Memory B cell (primary cell): ENCODE measurements at regions not wholly inside any gene's neighbourhood (a gene's known extent, or its start where the extent isn't known, plus 50 kb on each side); places are given as distances from the start of the nearest gene placed in this dataset.
A peak's percentile ranks its signal among the peaks of the same experiment; 100 is the strongest.
"Not testable (repeated sequence)": the region's sequence is repeated elsewhere in the genome, so short reads cannot be mapped to it uniquely, and the experiment has no call there.

Experiments used
- ATAC-seq: fragments of 150-1000 bp; cut with Tn5 transposase; 2 replicates; pipeline ENCODE4 v1.10.0; 2021; ENCODE audit warnings: low read depth, mild to moderate bottlenecking, moderate library complexity
- DNase-seq, 2 donors: peaks; one replicate each; pipeline ENCODE4 v3.0.0; 2022; ENCODE audit warnings: low spot score in 2 of 2
- H3K27ac Mint-ChIP-seq: one replicate; pipeline ENCODE4 v1.8.0; 2022; ENCODE audit warnings: mild to moderate bottlenecking, moderate library complexity, mixed read lengths
- H3K27me3 Mint-ChIP-seq: one replicate; pipeline ENCODE4 v1.8.0; 2022; ENCODE audit warnings: mixed read lengths
- H3K36me3 Mint-ChIP-seq: one replicate; pipeline ENCODE4 v1.8.0; 2022; ENCODE audit warnings: mild to moderate bottlenecking, mixed read lengths
- H3K4me1 Mint-ChIP-seq: one replicate; pipeline ENCODE4 v1.8.0; 2022; ENCODE audit warnings: mixed read lengths
- H3K4me3 Mint-ChIP-seq: one replicate; pipeline ENCODE4 v1.8.0; 2022; ENCODE audit warnings: mild to moderate bottlenecking, moderate library complexity, mixed read lengths
- H3K9me3 Mint-ChIP-seq: one replicate; pipeline ENCODE4 v1.8.0; 2022; ENCODE audit warnings: mixed read lengths

DNA sequence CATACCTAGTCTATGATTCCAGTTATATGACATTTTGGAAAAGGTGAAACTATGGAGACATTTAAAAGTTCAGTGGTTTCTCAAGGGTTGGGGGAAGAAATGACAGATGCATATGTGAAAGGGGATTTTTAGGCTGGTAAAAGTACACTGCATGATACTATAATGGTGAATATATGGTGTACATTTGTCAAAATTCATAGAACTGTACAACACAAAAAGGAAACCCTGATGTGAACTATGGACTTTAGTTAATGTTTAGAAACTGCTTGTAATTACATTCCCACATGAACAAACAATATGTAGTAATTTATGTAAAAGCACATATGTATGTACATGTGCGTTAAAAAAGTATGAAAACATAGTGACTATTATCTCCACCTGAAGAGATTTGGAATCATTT lies 907.3 kb upstream of the CITED2 start:
- ATAC-seq (no peak), DNase-seq (no peak)
- Mint-ChIP-seq H3K27ac (no peak overlapping the region), H3K27me3 (no peaks in the 10 kb centered on the region), H3K4me1 (no peaks in the 10 kb centered on the region), H3K36me3 (no peaks in the 10 kb centered on the region), H3K9me3 (no peaks in the 10 kb centered on the region), H3K4me3 (no peak overlapping the region)

DNA sequence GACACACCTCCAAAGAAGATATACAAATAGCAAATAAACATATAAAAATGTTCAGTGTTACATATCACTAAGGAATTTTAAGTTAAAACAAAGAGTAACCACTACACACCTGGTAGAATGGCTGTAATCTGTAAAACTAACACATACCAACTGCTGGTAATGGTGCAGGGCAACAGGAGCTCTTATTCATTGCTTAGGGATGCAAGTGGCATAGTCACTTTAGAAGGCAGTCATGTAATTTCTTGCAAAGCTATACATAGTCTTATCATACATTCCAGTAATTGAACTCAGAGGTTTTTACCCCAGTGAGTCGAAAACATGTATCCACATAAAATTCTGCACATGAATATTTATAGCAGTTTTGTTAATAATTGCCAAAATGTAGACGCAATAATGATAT lies 906.8 kb upstream of the CITED2 start:
- Mint-ChIP-seq H3K4me1 (no peaks in the 10 kb centered on the region), H3K36me3 (no peaks in the 10 kb centered on the region), H3K4me3 (no peak overlapping the region), H3K9me3 (no peaks in the 10 kb centered on the region), H3K27ac (no peak overlapping the region), H3K27me3 (no peaks in the 10 kb centered on the region)
- DNase-seq (no peak), ATAC-seq (no peak)

GRCh38 chr6:140276719-140277118 lies 902.3 kb upstream of the CITED2 start:
- Mint-ChIP-seq H3K36me3 (no peaks in the 10 kb centered on the region), H3K27ac (no peak overlapping the region), H3K9me3 (no peaks in the 10 kb centered on the region), H3K4me1 (peaks cover 3% of the 10 kb centered on the region), H3K27me3 (no peaks in the 10 kb centered on the region), H3K4me3 (no peak overlapping the region)
- DNase-seq (no peak), ATAC-seq (no peak)

GRCh38 chr6:140276133-140276532 lies 901.7 kb upstream of the CITED2 start:
- Mint-ChIP-seq H3K4me3 (no peak overlapping the region), H3K9me3 (no peaks in the 10 kb centered on the region), H3K27ac (no peak overlapping the region), H3K4me1 (peaks cover 3% of the 10 kb centered on the region), H3K36me3 (no peaks in the 10 kb centered on the region), H3K27me3 (no peaks in the 10 kb centered on the region)
- ATAC-seq = no peak
- no peak for DNase-seq

GRCh38 chr6:140275725-140276124 lies 901.3 kb upstream of the CITED2 start:
- no peak overlapping the region for H3K27ac Mint-ChIP-seq
- H3K4me1 Mint-ChIP-seq = peaks cover 3% of the 10 kb centered on the region
- H3K4me3 Mint-ChIP-seq = no peak overlapping the region
- DNase-seq = no peak
- H3K36me3 Mint-ChIP-seq = no peaks in the 10 kb centered on the region
- H3K27me3 Mint-ChIP-seq = no peaks in the 10 kb centered on the region
- ATAC-seq = no peak
- no peaks in the 10 kb centered on the region for H3K9me3 Mint-ChIP-seq

DNA sequence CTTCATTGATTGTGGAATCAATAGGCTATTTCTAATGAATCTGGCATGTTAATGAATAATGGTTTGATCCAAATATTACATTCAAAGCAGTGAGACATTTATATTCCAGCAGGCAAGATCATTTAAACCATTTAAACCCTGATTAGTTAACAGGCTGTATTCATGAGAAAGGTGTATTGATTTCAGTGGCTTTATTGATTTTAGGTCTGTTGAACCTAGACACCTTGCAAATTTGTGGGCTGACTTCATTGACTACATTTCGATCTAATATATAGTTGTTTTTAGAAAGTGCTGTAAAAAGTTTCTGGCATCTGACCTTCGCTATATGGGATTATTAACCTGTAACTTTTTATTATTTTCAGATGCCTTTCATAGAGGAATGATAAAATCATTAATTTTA lies 900.1 kb upstream of the CITED2 start:
- no peak overlapping the region for H3K27ac Mint-ChIP-seq
- no peaks in the 10 kb centered on the region for H3K27me3 Mint-ChIP-seq
- no peaks in the 10 kb centered on the region for H3K9me3 Mint-ChIP-seq
- H3K36me3 Mint-ChIP-seq = no peaks in the 10 kb centered on the region
- no peak for DNase-seq
- peaks cover 8% of the 10 kb centered on the region for H3K4me1 Mint-ChIP-seq
- no peak overlapping the region for H3K4me3 Mint-ChIP-seq
- no peak for ATAC-seq

DNA sequence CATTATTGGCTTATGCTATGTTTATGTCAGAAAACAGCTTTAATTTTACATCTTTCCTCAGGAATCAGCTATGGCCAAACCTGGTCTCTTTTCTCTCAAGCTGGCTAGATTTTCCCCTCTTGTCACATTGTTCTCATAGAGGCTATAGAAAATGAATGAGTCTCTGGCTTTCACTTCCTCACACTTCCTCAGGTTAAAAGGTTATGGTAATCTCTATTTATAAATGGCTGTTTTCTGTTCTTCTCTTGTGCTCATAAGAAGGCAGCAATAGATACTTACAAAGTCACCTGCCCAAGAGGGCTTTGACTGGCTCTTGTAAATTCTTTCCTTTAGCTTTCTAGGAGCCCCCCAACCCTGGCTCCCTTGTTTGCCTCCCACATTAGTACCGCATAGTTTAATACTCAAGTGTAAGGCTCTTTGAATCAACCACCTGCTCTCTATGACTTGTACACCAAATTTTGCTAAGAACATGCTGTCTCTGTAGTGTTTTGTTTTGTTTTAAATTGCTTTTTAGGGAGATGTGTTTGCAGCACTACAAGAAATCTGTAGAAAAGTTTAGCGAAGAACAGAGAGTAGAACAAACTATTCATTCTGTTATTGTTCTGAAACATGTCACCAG lies 897.4 kb upstream of the CITED2 start:
- H3K36me3 Mint-ChIP-seq = no peaks in the 10 kb centered on the region
- no peak overlapping the region for H3K4me3 Mint-ChIP-seq
- H3K27ac Mint-ChIP-seq = no peak overlapping the region
- H3K9me3 Mint-ChIP-seq = peaks cover 2% of the 10 kb centered on the region
- ATAC-seq = peak; percentile 86
- H3K27me3 Mint-ChIP-seq = no peaks in the 10 kb centered on the region
- H3K4me1 Mint-ChIP-seq = peaks cover 8% of the 10 kb centered on the region
- no peak for DNase-seq

- no peak for ATAC-seq
- Mint-ChIP-seq H3K36me3 (no peaks in the 10 kb centered on the region), H3K27ac (no peak overlapping the region), H3K9me3 (peaks cover 2% of the 10 kb centered on the region), H3K27me3 (no peaks in the 10 kb centered on the region), H3K4me1 (peaks cover 8% of the 10 kb centered on the region), H3K4me3 (no peak overlapping the region)
- DNase-seq = no peak
Measured at GRCh38 chr6:140269591-140270165, 895.2 kb upstream of the CITED2 start.

DNA sequence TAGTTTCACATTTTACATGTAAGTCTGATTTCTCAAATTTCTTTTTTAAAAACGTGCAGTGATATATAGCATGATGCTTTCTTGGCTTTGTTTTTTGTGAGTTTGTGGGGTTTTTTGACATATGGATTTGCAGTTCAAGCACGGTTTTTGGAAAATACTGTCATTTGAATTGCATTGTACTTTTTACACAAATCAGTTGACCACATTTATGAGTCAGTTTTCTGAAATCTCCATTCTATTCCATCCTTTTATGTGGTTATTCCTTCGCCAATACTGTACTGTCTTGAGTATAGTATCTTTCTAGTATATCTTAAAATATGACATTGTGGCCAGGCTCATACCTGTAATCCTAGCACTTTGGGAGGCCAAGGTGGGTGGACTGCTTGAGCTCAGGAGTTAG lies 890.0 kb upstream of the CITED2 start:
- Mint-ChIP-seq H3K36me3 (no peaks in the 10 kb centered on the region), H3K4me1 (no peaks in the 10 kb centered on the region), H3K9me3 (peaks cover 2% of the 10 kb centered on the region), H3K4me3 (no peak overlapping the region), H3K27ac (no peak overlapping the region), H3K27me3 (peaks cover 9% of the 10 kb centered on the region)
- no peak for DNase-seq
- ATAC-seq = no peak

- not testable (repeated sequence) for H3K4me3 Mint-ChIP-seq, H3K27ac Mint-ChIP-seq, H3K36me3 Mint-ChIP-seq, ATAC-seq, DNase-seq, H3K9me3 Mint-ChIP-seq, H3K4me1 Mint-ChIP-seq, H3K27me3 Mint-ChIP-seq
Measured at GRCh38 chr6:140258302-140258701, 883.9 kb upstream of the CITED2 start.

- DNase-seq = no peak
- no peaks in the 10 kb centered on the region for H3K36me3 Mint-ChIP-seq
- no peaks in the 10 kb centered on the region for H3K4me1 Mint-ChIP-seq
- H3K9me3 Mint-ChIP-seq = no peaks in the 10 kb centered on the region
- H3K27me3 Mint-ChIP-seq = peaks cover 7% of the 10 kb centered on the region
- no peak overlapping the region for H3K27ac Mint-ChIP-seq
- ATAC-seq = no peak
- no peak overlapping the region for H3K4me3 Mint-ChIP-seq
Measured at GRCh38 chr6:140256248-140256647, 881.8 kb upstream of the CITED2 start.

- Mint-ChIP-seq H3K27me3 (no peaks in the 10 kb centered on the region), H3K4me3 (no peak overlapping the region), H3K27ac (no peak overlapping the region), H3K4me1 (no peaks in the 10 kb centered on the region), H3K36me3 (no peaks in the 10 kb centered on the region), H3K9me3 (no peaks in the 10 kb centered on the region)
- DNase-seq = no peak
- no peak for ATAC-seq
Measured at GRCh38 chr6:140253096-140253495, 878.6 kb upstream of the CITED2 start.

DNA sequence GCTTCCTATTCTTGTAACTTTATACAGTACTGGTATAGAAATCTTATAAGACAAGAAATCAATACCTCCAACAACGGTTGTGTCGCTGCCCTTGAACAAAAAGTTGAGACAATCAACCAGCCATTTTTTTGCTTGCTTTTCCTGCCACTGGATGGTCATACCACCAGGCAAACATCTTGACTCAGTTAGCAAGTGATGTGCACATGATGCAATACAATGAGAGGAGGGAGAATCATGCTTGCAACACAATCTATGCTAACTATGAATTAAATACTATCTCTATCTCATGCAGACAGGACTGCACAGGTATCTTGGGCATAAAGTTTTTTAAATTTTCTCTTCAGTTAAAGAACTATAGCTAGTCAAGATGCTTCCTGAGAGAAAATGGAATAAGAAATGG lies 877.7 kb upstream of the CITED2 start:
- no peaks in the 10 kb centered on the region for H3K9me3 Mint-ChIP-seq
- H3K27me3 Mint-ChIP-seq = no peaks in the 10 kb centered on the region
- no peaks in the 10 kb centered on the region for H3K36me3 Mint-ChIP-seq
- H3K4me3 Mint-ChIP-seq = no peak overlapping the region
- H3K27ac Mint-ChIP-seq = no peak overlapping the region
- ATAC-seq (no peak), DNase-seq (no peak)
- no peaks in the 10 kb centered on the region for H3K4me1 Mint-ChIP-seq

DNA sequence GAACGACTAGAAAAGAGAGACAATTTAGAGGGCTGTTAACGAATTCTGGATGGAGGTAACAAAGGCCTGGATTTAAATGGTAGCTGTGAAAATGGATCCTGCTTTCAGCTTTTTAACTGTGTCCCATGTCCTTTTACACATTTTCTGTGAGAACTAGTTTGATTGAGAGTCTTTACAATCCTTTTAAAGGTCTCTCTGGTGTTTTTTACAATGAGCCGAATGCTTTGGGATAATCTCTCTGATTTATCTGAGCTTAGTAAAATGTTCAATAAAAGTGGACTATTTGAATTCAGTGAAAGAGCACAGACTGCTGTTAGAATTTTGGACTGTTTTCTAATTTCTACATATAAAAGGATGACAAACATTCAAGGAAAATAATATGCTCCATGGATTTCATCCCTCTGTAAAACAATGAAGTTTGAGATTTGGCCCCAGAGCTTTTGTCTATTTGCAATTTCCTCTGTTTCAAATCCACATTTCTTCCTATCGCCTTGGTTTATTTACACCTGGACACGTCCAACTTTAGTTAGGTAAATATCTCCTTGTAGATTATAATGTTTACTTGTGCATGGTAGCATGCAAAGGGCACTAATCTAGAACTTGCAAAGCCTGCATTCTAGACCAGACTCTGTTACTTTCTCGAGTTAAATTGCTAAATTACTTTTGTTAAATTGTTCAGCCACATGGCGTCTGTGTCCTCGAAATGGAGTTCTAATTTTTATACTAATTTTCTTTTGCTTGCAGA lies 871.0 kb upstream of the CITED2 start:
- DNase-seq (no peak), ATAC-seq (no peak)
- Mint-ChIP-seq H3K4me3 (no peak overlapping the region), H3K4me1 (peaks cover 2% of the 10 kb centered on the region), H3K27me3 (peaks cover 2% of the 10 kb centered on the region), H3K36me3 (no peaks in the 10 kb centered on the region), H3K27ac (no peak overlapping the region), H3K9me3 (no peaks in the 10 kb centered on the region)

DNA sequence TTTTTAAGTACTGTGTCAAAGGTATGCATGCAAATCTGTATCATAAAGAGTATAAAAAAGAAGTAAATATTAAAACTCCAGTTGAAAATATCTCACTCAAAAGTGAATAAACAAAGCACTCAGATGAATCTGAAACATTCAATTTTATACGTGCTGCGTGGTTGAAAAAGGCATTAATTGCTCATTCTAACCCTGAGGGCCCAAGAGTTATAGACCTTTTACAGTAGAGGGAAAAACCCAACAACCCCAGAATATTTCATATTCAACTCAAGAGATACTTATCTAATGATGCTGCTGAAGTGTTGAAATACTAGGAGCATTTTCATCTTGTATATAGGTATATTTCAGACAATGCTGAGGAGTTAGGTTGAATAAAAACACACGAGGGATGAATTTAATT lies 862.8 kb upstream of the CITED2 start:
- DNase-seq = no peak
- no peak overlapping the region for H3K4me3 Mint-ChIP-seq
- peaks cover 8% of the 10 kb centered on the region for H3K9me3 Mint-ChIP-seq
- H3K4me1 Mint-ChIP-seq = no peaks in the 10 kb centered on the region
- no peak for ATAC-seq
- no peaks in the 10 kb centered on the region for H3K36me3 Mint-ChIP-seq
- H3K27ac Mint-ChIP-seq = no peak overlapping the region
- H3K27me3 Mint-ChIP-seq = no peaks in the 10 kb centered on the region
